ENCODE measurements at regions not wholly inside any gene's neighbourhood (a gene's known extent, or its start where the extent isn't known, plus 50 kb on each side); places are given as distances from the start of the nearest gene placed in this dataset.

- H3K4me1 ChIP-seq, result no peaks in the 10 kb centered on the region
- intact Hi-C loops (cut with DNase I), result no loop called here
- no peak overlapping the region for H3K27ac ChIP-seq
- no peaks in the 10 kb centered on the region for H3K27me3 ChIP-seq
- no peaks in the 10 kb centered on the region for H3K9me3 ChIP-seq
- H3K4me3 ChIP-seq, result no peak overlapping the region
- TF ChIP-seq POLR2AphosphoS5 (IDR thresholded peaks at IDR 0.05; ENCODE audit: insufficient read depth in 1 of 2, low read depth in 1 of 2), result no peak
- no peak for TF ChIP-seq POLR2A (IDR thresholded peaks at IDR 0.05)
- no peak for TF ChIP-seq CTCF (IDR thresholded peaks at IDR 0.05)
- peak in 1 of 2 donors; percentile 72 for DNase-seq (ENCODE audit: extremely low spot score in 2 of 2)
- no peaks in the 10 kb centered on the region for H3K36me3 ChIP-seq
These were observed 285.3 kb downstream of the CDC5L start for GRCh38 chr6:44672841-44673240.

- H3K36me3 ChIP-seq, result no peaks in the 10 kb centered on the region
- H3K4me3 ChIP-seq, result no peak overlapping the region
- intact Hi-C loops (cut with DNase I), result no loop called here
- H3K4me1 ChIP-seq, result no peaks in the 10 kb centered on the region
- DNase-seq (ENCODE audit: extremely low spot score in 2 of 2), result peak; percentile 74 to 79
- no peak overlapping the region for H3K27ac ChIP-seq
- H3K27me3 ChIP-seq, result no peaks in the 10 kb centered on the region
- TF ChIP-seq CTCF (IDR thresholded peaks at IDR 0.05), result no peak
- no peaks in the 10 kb centered on the region for H3K9me3 ChIP-seq
These were observed 287.0 kb downstream of the CDC5L start for GRCh38 chr6:44674226-44675155.

GRCh38 chr6:44675449-44675848, 287.9 kb downstream of the CDC5L start:
- no peak for DNase-seq (ENCODE audit: extremely low spot score in 2 of 2)
- H3K27me3 ChIP-seq, result no peaks in the 10 kb centered on the region
- H3K27ac ChIP-seq, result no peak overlapping the region
- no peaks in the 10 kb centered on the region for H3K36me3 ChIP-seq
- no peaks in the 10 kb centered on the region for H3K4me1 ChIP-seq
- TF ChIP-seq CTCF (IDR thresholded peaks at IDR 0.05), result no peak
- no peak for TF ChIP-seq POLR2AphosphoS5 (IDR thresholded peaks at IDR 0.05; ENCODE audit: insufficient read depth in 1 of 2, low read depth in 1 of 2)
- TF ChIP-seq POLR2A (IDR thresholded peaks at IDR 0.05), result no peak
- H3K4me3 ChIP-seq, result no peak overlapping the region
- no peaks in the 10 kb centered on the region for H3K9me3 ChIP-seq
- intact Hi-C loops (cut with DNase I), result no loop called here

GRCh38 chr6:44676246-44676790, 288.8 kb downstream of the CDC5L start:
- peak in 1 of 2 donors; percentile 76 for DNase-seq (ENCODE audit: extremely low spot score in 2 of 2)
- H3K4me3 ChIP-seq, result no peak overlapping the region
- no peak overlapping the region for H3K27ac ChIP-seq
- no peaks in the 10 kb centered on the region for H3K27me3 ChIP-seq
- no peaks in the 10 kb centered on the region for H3K9me3 ChIP-seq
- H3K36me3 ChIP-seq, result no peaks in the 10 kb centered on the region
- TF ChIP-seq POLR2AphosphoS5 (IDR thresholded peaks at IDR 0.05; ENCODE audit: insufficient read depth in 1 of 2, low read depth in 1 of 2) (no peak), CTCF (IDR thresholded peaks at IDR 0.05) (no peak), POLR2A (IDR thresholded peaks at IDR 0.05) (no peak)
- no peaks in the 10 kb centered on the region for H3K4me1 ChIP-seq
- intact Hi-C loops (cut with DNase I), result no loop called here

Data from vagina (tissue), 2 donors.